HS-27A (cell line): ENCODE measurements at regions not wholly inside any gene's neighbourhood (a gene's known extent, or its start where the extent isn't known, plus 50 kb on each side); places are given as distances from the start of the nearest gene placed in this dataset.
"Not testable (repeated sequence)": the region's sequence is repeated elsewhere in the genome, so short reads cannot be mapped to it uniquely, and the experiment has no call there.

ENCODE experiments used
- DNase-seq: peaks from one replicate; pipeline ENCODE4 v3.0.0-alpha.2; 2012; ENCODE audit warnings: low read depth, missing footprints

DNA sequence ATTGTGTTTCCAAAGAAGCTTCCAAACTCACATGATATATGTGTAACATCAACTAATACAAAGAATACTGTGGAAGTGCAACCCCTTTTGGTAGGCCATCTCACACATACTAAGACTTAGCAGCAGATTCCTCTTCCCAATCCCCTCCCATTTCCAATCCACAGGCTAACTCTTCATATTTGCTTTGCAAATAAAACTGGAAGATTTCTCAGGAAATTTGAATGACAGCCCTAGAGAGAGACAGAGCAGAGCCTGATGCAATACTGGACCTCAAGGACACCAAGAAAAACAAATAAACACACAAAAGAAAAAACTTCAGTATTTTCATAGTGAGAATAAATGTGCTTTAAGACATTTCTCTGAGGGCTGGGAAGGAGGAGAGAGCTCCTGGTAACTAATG is 190.2 kb upstream of the BRINP3 start:
- no peak for DNase-seq

DNA sequence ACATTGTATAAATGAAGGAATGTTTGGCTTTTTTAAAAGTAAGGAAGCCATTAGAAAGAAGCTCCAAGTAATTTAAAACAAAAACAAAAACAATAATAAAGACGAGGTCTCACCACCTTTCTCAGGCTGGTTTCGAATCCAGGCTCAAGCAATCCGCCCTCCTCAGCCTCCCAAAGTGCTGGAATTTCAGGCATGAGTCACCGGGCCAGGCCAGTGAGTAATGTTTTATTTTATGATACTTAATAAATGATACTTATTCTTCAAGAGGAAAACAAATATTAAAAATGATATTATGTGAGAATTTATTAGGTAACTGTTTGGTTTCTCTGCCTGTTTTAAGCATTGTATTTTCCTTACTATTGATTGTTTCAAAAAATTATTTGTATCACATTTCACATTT is 201.4 kb upstream of the BRINP3 start:
- DNase-seq = peak; percentile 7

DNA sequence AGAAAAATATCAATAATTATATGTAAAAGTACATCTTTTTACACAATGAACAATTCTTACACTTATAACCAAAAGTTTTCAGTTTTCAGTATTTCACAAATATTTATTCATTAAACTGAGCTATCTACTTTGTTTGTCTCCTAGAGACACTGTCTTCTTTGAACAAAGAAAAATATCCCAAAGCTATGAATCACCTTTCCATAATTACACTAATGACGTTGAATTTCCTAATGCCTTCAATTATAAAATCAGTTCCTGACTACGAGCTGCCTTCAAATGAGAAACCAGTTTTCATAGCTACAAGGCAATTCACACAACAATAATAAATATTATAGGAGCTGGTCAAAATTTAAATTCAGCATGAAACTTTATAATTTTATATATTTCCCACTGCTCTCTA is 201.8 kb upstream of the BRINP3 start:
- no peak for DNase-seq

DNA sequence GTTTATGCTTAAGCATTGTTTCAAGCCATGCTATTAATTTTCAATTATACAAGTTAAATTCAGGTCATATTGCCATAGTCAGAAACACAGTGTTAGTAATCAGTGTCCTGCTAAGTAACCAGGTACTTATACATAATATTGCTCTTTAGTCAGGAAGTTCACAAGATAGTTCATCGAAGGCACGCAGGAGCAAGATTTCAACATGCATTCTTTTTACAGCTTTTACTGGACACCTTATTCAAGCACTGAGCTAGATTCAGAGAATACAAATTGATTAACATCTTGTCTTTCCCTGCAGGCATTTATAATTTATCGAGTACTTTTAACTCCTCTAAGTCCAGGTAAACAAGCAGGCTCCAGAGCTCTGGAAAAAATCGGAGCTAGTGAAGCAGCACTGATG is 202.3 kb upstream of the BRINP3 start:
- DNase-seq = no peak

DNA sequence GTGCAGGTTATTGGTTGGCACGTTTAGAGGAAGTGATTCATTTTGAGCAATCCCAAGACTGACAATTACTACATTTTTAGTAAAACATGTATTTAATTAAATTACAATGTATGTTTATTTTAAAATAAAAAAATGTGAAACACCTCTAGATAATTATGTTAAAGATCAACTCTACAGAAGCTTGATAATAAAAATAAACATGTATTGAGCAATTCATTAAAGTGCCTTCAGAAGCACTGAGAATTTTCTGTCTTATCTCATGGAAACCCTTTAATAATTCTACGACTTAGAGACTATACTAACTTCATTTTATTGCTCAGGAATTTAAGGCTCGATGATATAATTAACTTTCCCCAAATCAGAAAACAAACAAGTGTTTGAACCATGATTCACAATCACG is 208.0 kb upstream of the BRINP3 start:
- DNase-seq = no peak

DNA sequence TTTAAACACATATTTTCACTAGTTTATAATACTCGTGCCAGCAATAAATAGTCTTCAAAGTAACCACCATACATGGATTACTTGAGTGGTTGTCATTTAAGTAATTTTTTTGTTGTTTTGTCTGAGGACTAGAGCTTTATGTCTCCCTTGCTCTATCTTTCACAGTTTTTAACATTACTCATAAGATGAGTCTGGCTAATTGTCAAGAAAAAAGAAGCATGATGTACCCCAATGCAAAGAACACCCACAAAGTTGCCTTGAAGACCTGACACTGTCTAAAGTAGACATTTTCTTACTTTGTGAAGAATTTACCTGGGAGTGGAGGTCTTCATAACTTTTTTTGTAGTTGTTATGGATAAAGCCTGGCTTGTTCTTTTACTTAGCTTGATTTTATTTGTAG is 210.4 kb upstream of the BRINP3 start:
- no peak for DNase-seq

DNA sequence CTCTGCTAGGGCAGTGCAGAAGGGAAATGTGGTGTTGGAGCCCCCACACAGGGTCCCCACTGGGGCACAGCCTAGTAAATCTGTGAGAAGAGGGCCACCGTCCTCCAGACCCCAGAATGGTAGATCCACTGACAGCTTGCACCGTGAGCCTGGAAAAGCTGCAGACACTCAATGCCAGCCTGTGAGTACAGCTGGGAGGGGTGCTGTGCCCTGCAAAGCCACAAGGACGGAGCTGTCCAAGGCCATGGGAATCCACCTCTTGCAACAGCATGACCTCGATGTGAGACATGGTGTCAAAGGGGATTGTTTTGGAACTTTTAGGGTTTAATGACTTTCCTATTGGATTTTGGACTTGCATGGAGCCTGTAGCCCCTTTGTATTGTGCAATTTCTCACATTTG is 220.8 kb upstream of the BRINP3 start:
- DNase-seq = not testable (repeated sequence)

DNA sequence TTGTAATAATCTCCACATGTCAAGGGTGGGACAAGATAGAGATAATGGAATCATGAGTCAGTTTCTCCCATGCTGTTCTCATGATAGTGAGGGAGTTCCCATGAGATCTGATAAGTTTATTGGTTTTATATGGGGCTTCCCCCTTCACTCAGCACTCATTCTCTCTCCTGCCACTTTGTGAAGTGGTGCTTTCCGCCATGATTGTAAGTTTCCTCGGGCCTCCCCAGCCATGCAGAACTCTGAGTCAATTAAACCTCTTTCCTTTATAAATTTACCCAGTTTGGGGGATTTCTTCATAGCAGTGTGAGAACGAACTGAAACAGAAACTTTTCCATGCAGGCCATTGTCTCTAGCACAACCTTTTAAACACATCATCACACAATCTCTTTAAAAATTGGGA is 221.5 kb upstream of the BRINP3 start:
- no peak for DNase-seq

DNA sequence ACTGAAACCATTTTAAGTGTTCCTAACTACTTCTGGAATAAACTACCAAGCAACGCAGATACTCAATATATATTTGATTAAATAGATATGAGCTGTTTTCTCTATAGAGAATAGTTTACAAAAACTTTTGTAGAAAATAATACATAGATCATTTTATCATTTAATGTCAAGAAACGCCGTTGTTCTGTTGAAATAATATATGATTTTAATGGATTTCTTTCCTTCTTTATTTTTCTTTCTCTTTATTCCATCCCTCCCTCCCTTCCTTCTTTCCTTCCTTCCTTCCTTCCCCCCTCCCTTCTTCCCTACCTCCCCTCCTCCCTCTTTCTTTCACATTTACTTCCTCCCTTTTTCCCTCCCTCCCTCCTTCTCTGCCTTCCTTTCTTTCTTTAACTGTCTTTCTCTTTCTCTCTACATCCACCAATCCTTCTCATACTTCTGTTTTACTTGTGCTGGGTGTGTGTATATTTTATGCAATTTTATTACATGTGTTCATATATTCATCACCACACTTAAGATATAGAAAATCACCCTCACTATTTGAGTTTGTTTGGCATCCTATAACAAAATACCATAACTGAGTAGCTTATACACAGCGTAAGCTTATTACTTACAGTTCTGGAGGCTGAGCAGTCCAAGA is 230.9 kb upstream of the BRINP3 start:
- no peak for DNase-seq

DNA sequence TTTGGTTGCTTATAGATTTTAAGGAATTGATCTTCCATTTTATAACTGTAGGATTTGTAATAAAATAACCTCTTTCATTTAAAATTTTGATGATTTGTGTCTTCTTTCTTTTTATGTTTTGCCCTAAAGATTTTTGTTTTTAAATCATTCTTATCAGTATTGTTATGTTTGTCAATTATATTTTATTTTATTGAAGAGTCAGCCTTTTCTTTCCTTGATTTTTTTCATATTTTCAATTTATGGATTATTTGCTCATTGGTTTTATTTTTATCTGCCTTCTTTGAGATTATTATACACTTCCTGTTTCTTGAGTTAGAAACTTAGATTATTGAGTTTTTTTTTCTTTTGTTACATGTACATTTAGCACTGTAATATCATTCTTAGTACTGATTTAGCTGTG is 233.4 kb upstream of the BRINP3 start:
- DNase-seq = no peak

DNA sequence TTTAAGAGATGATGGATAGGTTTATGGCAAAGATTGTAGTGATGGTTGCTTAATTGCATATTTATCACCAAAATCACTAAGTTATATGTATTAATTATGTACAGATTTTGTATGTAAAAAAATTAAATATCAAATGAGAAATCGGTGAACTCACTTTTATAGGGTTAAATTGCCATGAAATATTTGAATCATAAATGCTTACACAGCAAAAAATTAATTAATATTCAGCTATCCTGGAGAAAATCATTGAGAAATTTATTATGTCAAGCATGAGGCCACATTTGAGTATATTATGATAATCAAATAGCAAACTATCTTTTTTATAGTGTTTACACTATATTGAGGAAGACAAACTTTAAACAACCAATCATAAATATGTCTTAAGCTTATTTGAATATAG is 239.4 kb upstream of the BRINP3 start:
- no peak for DNase-seq

DNA sequence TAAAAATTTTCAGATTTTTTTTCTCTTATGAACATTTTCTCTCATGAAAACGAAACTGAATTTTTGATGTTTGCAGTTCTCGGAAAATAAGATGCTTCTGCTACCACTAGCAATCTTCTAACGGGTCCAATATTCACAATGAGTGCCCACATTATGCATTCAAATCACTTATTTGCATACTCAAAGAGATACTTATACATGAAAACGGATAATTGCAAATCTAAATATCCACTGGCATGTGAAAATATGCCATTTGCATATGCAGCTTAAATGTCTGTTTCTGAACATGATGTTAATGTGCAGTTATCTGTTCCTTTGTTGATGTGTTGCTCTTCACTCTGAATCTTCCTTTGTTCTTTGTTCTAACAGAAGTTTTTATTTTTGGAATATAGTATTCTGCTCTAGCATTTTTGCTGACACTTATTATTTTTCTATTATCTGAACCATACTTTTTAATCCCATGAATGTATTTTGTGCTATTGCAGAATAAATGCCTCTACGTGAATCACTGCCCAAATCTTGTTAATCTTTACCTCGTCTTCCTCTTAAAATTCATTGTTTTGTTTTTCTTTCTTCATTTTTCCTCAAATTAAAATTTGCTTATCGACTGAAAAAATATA is 259.4 kb upstream of the BRINP3 start:
- DNase-seq = no peak

DNA sequence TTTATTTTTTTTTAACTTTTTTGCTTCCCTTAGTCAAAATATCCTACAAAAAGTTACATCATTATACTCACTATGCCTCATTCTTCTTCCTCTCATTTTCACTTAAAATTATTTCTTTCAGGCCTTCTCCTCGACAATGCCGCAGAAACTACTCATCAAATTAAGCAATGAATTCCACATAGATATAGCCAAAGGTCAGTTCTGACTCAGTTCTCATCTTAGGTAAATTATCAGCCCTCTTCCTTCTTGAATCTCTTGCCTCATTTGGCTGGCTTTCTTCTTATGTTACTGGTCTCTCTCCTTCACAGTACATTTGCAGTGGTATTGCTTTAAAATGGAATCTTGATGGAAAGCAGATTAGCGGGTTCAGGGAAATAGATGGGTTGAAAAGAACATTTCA is 260.7 kb upstream of the BRINP3 start:
- no peak for DNase-seq

DNA sequence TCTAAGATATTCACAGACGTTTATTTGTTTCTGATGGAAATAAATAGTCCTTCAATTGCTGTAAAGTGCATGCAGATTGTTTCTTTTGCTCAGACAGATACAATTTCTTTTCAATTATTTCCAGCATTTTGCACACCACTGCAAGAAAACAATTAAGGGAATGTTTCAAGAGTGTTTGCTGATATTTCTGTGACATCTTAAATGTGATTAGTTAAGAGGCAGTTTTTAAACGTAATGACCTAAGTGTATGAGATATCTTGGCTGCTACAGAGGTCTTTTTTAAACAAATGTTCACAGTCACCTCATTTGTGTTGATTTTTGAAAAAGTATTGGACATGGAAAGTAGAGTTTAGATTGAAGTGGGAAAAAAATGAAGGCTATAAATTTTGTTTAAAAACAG is 262.3 kb upstream of the BRINP3 start:
- DNase-seq = no peak

DNA sequence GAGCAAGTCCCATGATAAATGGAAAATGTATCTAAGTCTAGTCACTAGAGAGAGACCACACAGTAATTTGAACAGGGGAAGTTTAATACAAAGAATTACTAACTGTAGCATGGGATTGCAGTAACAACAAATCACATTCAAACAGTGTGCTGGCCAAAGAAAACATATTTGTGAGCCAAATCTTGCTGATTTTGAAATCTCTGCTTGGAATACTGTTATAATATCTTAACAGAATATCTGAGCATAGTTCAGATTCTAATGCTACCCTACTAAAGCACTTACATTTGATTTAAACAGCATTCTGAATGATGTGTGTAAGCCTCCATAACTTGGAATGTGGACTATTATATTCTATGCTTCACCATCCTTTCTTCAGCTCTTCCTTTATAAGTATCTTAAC is 270.0 kb upstream of the BRINP3 start:
- no peak for DNase-seq

DNA sequence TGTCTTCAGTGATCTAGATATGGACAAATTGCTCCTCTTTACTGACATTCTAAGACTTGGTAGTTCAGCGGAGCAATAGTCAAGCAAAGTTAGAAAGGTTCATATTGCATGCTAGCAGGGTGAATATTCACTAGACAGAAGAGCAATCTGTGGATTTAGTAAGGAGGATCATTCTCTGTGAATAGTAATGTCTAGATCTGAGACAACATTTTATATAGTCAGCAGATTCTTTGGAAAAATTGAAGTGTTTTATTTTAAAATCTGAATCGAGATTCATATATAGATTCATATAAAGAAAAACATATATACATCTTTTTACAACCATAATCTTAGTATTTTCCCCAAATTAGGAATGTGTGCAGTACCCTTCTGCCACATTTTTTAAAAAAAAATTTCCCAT is 274.5 kb upstream of the BRINP3 start:
- DNase-seq = no peak

DNA sequence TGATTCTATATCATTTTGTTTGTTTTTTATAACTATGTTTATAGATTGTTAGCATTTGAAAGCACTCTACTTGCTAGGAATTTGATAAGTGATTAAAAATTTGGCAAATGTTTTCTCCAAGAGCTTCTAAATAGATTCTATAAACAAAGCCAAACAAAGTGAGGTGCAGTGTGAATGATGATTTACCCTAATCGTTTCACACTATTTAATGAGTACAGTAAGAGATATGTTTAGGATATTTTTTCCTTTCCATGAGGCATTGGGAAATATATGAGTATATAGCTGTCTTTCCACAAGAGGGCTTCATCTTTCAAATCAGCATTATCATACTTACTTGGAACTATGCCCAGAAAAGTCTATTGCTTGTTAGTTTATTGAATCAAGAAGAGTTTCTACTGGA is 277.0 kb upstream of the BRINP3 start:
- no peak for DNase-seq

DNA sequence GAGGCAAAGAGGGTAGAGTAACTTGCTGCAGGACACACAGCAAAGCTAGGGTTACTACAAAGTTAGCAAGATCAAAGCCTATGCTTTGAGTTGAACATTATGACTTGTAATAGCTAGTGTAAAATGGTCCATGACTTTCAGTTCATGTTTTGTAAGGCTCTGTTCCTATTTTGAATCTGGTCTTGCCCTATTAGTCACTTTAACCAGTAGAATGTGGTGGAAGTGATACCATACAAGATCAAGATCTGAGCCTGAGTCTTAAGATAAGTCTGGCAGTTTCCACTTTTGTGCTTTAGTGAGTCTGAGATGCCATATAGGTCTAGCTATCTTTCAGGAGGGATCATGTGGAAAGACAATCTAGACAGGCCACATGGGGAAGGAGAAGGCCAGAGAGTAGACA is 282.1 kb upstream of the BRINP3 start:
- no peak for DNase-seq

DNA sequence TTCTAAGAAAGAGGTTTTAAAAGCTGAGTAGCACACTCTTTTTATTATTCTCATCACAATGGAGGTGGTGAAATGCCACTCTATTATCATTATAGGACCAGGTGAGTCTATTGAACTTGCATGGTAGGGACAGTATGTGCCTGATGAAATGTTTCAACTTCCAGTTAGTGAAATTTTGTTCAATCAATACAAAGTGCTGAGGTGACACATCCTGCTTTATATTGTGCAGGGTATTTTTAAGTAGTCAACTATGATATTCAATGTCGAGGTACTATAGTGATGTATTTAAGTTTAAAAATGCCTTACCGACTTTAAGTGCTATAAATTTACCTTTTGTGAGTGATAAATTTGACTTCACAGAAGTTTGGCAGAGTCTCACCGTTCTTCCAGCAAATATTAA is 284.7 kb upstream of the BRINP3 start:
- DNase-seq = no peak

DNA sequence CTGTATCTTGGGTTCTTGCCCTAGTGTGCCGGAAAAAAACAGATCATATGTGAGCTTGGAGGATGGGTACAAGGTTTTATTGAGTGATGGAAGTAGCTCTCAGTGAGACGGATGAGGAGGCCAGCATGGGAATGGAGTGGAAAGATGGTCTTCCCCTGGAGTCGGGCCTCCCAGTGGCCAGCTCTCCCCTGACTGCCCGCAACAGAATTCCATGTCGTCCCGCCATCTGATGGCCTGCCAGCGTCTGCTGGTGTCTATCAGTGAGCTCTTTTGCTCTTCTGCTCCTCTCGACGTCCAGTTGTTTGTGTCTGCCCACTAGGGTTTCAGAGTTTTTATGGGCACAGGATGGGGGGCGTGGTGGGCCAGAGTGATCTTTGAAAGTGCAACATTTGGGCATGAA is 315.2 kb upstream of the BRINP3 start:
- DNase-seq = no peak

DNA sequence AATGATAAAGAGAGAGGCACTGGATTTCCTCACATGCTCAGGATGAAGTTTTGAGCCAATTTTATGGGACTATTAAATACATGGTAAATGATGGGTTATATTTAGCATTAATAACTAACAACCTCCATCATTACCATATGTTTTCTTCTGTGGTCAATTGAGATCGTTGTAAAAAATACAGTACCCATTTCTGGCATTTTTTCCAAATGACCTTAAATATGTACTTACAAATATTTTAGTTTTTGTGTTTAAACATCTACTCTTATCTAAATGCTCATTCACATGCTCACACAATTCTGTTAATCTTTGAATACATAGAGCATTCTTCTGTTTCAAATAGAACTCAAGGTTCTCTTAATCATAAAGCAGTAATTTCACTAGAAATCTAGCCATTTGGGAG is 330.0 kb upstream of the BRINP3 start:
- no peak for DNase-seq

DNA sequence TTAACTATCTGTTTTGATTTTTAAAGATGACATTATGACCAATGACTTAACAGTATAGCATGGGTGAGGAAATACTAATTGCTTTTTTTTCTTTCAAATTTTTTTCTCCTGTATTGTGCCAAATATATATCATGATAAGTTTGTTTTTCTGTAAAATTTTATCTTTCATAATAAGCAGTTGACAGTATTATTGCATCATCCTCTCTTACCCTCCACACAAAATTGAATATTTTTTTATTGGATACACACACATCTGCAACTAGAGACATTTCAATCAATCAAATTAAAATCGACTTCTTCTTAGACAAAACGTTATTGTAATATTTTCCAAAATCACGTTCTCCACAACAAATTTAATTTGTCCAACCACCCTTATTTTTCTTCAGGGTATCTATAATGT is 330.4 kb upstream of the BRINP3 start:
- no peak for DNase-seq

DNA sequence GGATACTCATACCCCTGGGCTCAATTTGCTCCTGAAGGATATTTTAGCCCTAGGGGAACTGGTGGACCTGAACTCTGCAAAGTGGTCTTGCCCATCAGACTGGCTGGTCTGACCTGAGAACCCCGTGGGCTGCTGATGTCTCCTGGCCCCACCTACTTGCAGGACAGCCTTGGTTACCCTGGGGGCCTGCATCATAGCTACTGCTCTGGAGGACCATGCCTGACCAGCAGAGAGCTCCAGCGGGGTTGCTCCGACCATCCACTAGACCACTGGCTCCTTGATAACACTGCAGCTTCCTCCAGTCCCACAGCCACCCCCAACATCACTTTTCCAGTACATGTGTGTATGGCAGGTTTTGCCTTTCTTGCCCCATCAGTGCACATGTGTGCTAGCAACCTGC is 331.6 kb upstream of the BRINP3 start:
- no peak for DNase-seq

DNA sequence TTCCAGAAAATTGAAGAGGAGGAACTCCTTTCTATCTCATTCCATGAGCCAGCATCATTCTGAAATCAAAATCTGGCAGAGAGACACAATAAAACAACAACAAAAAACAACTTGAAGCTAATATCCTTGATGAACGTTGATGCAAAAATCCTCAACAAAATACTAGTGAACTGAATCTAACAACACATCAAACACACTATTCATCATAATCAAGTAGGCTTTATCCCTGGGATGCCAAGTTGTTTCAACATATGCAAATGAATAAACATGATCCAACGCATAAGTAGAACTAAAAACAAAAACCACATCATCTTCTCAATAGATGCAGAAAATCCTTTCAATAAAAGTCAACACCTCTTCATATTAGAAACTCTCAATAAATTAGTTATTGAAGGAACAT is 335.3 kb upstream of the BRINP3 start:
- no peak for DNase-seq

DNA sequence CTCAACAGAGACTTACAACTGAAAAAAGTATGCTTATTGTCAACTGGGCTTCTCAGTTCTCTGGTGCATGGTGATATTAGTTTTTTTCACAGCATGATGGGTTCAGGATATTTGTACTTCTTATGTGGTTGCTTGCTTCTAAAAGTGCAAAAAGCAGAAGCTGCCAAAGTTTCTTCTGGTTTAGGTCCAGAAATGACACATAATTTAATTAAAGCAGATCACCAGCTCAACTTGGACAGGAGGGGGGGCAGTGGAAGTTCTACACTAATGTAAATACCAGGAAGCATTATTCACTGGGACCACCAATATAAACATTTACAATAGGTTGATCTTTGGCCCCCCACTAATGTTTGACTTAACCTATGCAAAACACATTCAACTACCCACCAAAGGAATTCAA is 354.8 kb upstream of the BRINP3 start:
- DNase-seq = no peak
